Lung (tissue), 11 donors: ENCODE measurements at regions not wholly inside any gene's neighbourhood (a gene's known extent, or its start where the extent isn't known, plus 50 kb on each side); places are given as distances from the start of the nearest gene placed in this dataset.

ENCODE experiments used
- ATAC-seq: fragments of 200-7000 bp; cut with Tn5 transposase; one replicate; pipeline ENCODE4 v1.9.1; 2020; ENCODE audit warnings: moderate number of reproducible peaks; ENCODE audit not compliant: insufficient read depth, low FRiP score
- DNase-seq, 3 donors: peaks; one replicate each; pipeline ENCODE4 v3.0.0-alpha.2; 2013 to 2017
- H3K27ac ChIP-seq, 2 donors: one replicate each; pipeline ENCODE4 v1.5.1; 2013; ENCODE audit warnings: mild to moderate bottlenecking in 2 of 2, moderate library complexity in 2 of 2, control low read depth in 1 of 2, inconsistent platforms in 1 of 2, low read depth in 1 of 2, low read length in 1 of 2
- H3K27me3 ChIP-seq, 3 donors: one replicate each; pipeline ENCODE4 v1.5.1; 2013; ENCODE audit warnings: low read length in 2 of 3; ENCODE audit not compliant: control insufficient read depth in 3 of 3, insufficient read depth in 3 of 3
- H3K36me3 ChIP-seq, 4 donors: one replicate each; pipeline ENCODE4 v1.5.1; 2013; ENCODE audit warnings: low read length in 4 of 4, mild to moderate bottlenecking in 1 of 4, moderate library complexity in 1 of 4; ENCODE audit not compliant: control insufficient read depth in 4 of 4, insufficient read depth in 4 of 4
- H3K4me1 ChIP-seq, 5 donors: one replicate each; pipeline ENCODE4 v1.5.1; 2013; ENCODE audit warnings: low read length in 5 of 5, mild to moderate bottlenecking in 2 of 5, moderate library complexity in 1 of 5; ENCODE audit not compliant: control insufficient read depth in 5 of 5, insufficient read depth in 5 of 5
- H3K4me3 ChIP-seq: one replicate; pipeline ENCODE4 v1.5.1; 2013; ENCODE audit warnings: mild to moderate bottlenecking, control low read depth, moderate library complexity
- H3K9ac ChIP-seq, 2 donors: one replicate each; pipeline ENCODE4 v1.5.1; 2013; ENCODE audit warnings: low read length in 2 of 2, control low read depth in 1 of 2; ENCODE audit not compliant: insufficient read depth in 1 of 2
- H3K9me3 ChIP-seq, 4 donors: one replicate each; pipeline ENCODE4 v1.5.1; 2013; ENCODE audit warnings: low read length in 3 of 4, mild to moderate bottlenecking in 1 of 4, moderate library complexity in 1 of 4; ENCODE audit not compliant: control insufficient read depth in 4 of 4, insufficient read depth in 3 of 4
- WGBS, 2 donors: extraction: QIAGEN DNeasy Blood & Tissue Kit; methylation state at CpG; one replicate each; pipeline ENCODE4 v1.1.7; 2013; 5-methylcytosine and 5-hydroxymethylcytosine counted together
- TF ChIP-seq, protein P1 (sequence below): IDR thresholded peaks from 2 replicates; pipeline ENCODE4 v1.5.1; 2012; ENCODE audit warnings: mild to moderate bottlenecking; ENCODE audit errors: control extremely low read depth, extremely low read depth
- donor health status: control.
- donor health status: control.
- donor health status: Bipolar disorder and iron deficiency.
- donor health status: healthy.
- donor health status: DM: yes; HTN: yes; CAD: no.

DNA sequence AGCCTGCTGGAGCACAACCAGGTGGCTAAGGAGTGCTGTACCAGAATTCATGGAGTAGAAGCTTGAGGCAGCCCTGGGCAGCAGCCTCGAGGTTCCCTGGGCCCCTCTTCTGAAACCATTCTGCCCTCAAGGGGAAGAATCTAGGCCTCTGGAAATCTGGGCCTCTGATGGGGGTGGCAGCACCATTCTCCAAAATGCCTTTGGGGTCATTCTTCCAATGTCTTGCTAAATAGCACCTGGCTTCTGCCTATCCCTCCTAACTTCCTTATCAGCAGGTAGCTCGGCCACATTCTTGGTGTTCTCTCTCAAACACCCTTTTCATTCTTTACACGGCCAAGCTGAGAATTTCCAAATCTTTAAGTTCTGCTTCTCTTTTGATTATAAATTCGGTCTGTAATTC lies 473.6 kb downstream of the BCOR start:
- Histone ChIP-seq H3K4me3 (no peak overlapping the region), H3K9ac (no peak overlapping the region), H3K27me3 (peaks cover 0 to 3% (median 3%) of the 10 kb centered on the region in 3 donors), H3K9me3 (peaks cover 0 to 21% (median 1%) of the 10 kb centered on the region in 4 donors), H3K27ac (no peak overlapping the region), H3K36me3 (no peaks in the 10 kb centered on the region), H3K4me1 (no peaks in the 10 kb centered on the region)
- TF ChIP-seq, protein P1, sequence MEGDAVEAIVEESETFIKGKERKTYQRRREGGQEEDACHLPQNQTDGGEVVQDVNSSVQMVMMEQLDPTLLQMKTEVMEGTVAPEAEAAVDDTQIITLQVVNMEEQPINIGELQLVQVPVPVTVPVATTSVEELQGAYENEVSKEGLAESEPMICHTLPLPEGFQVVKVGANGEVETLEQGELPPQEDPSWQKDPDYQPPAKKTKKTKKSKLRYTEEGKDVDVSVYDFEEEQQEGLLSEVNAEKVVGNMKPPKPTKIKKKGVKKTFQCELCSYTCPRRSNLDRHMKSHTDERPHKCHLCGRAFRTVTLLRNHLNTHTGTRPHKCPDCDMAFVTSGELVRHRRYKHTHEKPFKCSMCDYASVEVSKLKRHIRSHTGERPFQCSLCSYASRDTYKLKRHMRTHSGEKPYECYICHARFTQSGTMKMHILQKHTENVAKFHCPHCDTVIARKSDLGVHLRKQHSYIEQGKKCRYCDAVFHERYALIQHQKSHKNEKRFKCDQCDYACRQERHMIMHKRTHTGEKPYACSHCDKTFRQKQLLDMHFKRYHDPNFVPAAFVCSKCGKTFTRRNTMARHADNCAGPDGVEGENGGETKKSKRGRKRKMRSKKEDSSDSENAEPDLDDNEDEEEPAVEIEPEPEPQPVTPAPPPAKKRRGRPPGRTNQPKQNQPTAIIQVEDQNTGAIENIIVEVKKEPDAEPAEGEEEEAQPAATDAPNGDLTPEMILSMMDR = no peak
- ATAC-seq (no peak), DNase-seq (no peak)
- 54 to 77% methylated on average over 4 of the region's 4 CpGs for WGBS, 2 donors

DNA sequence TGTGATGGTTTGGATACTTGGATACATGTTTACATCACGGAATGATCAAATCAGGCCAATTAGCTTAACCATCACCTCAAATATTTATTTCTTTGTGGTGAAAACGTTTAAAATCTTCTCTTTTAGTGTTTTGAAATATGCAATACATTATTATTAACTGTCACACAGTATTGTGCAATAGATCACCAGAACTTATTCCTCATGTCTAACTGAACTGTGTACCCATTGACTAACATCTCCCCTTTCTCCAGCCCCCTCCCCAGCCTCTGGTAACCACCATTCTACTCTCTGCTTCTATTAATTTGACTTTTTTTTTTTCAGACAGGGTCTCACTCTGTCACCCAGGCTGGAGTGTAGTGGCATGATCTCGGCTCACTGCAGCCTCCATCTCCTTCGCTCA lies 471.9 kb downstream of the BCOR start:
- H3K9ac ChIP-seq = no peak overlapping the region
- WGBS, 2 donors = 70 to 74% methylated on average over 4 of the region's 4 CpGs
- H3K4me1 ChIP-seq = no peaks in the 10 kb centered on the region
- no peaks in the 10 kb centered on the region for H3K36me3 ChIP-seq
- H3K4me3 ChIP-seq = no peak overlapping the region
- H3K27me3 ChIP-seq = peaks cover 0 to 3% (median 3%) of the 10 kb centered on the region in 3 donors
- no peak overlapping the region for H3K27ac ChIP-seq
- peaks cover 0 to 19% (median 1%) of the 10 kb centered on the region in 4 donors for H3K9me3 ChIP-seq
- no peak for ATAC-seq
- TF ChIP-seq, protein P1 = no peak
- no peak for DNase-seq

DNA sequence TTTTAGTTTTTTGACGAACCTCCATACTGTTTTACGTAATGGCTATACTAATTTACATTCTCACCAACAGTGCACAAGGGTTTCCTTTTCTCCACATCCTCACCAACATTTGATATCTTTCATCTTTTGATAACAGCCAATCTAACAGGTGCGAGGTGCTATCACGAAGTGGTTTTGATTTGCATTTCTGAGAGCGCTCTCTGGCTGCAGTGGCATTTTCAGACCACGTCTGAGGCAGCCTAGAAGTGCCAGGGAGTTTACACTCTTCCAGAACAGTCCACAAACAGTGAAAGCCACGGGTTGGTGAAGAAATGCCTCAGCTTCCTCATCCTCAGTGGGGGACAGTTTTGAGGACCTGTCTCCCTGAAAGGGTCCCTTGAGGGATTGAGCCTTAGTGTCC lies 471.0 kb downstream of the BCOR start:
- WGBS, 2 donors = 44 to 57% methylated on average over 7 of the region's 7 CpGs
- H3K4me1 ChIP-seq = no peaks in the 10 kb centered on the region
- H3K27me3 ChIP-seq = peaks cover 0 to 3% (median 3%) of the 10 kb centered on the region in 3 donors
- H3K9ac ChIP-seq = no peak overlapping the region
- ATAC-seq (no peak), DNase-seq (no peak)
- no peaks in the 10 kb centered on the region for H3K36me3 ChIP-seq
- H3K9me3 ChIP-seq = peaks cover 0 to 16% (median 0%) of the 10 kb centered on the region in 4 donors
- H3K4me3 ChIP-seq = no peak overlapping the region
- H3K27ac ChIP-seq = no peak overlapping the region
- TF ChIP-seq, protein P1 = no peak

DNA sequence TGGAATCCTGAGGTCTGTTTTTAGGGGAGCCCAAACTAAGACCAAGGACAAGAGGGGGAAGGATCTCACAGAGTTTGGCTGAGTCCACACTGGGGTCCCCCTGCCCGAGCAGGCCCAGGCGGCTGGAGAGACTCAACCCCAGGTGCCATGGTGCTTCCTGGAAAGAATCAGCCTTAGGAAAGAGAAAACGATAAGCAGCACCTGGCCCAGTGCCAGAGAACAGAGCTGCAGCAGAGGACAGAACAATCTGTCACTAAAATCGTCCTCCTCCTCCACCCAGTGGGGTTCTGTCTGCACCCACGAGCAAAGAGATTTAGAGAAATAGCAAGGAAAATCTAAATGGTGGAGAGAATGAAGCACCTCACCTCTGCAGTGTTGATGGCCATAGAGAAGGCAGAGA lies 470.5 kb downstream of the BCOR start:
- peaks cover 0 to 3% (median 3%) of the 10 kb centered on the region in 3 donors for H3K27me3 ChIP-seq
- TF ChIP-seq, protein P1 = no peak
- 34 to 49% methylated on average over 5 of the region's 5 CpGs for WGBS, 2 donors

More for the DNA sequence above, 470.5 kb downstream of the BCOR start:
- H3K9ac ChIP-seq = no peak overlapping the region
- ATAC-seq = no peak
- DNase-seq = no peak
- H3K9me3 ChIP-seq = peaks cover 0 to 16% (median 0%) of the 10 kb centered on the region in 4 donors
- H3K36me3 ChIP-seq = no peaks in the 10 kb centered on the region
- H3K4me1 ChIP-seq = no peaks in the 10 kb centered on the region
- no peak overlapping the region for H3K4me3 ChIP-seq
- no peak overlapping the region for H3K27ac ChIP-seq
